Progenitor cell of endocrine pancreas (in vitro differentiated cells): ENCODE measurements at regions not wholly inside any gene's neighbourhood (a gene's known extent, or its start where the extent isn't known, plus 50 kb on each side); places are given as distances from the start of the nearest gene placed in this dataset.

Experiments used
- DNase-seq: peaks from one replicate; pipeline ENCODE4 v3.0.0; 2021; ENCODE audit warnings: low spot score; ENCODE audit not compliant: unreplicated experiment
- H3K27ac Mint-ChIP-seq: 2 replicates; pipeline ENCODE4 v1.8.0; 2021; ENCODE audit warnings: mild to moderate bottlenecking, moderate library complexity, mixed read lengths
- H3K27me3 Mint-ChIP-seq: 2 replicates; pipeline ENCODE4 v1.8.0; 2021; ENCODE audit warnings: mixed read lengths
- H3K36me3 Mint-ChIP-seq: 2 replicates; pipeline ENCODE4 v1.8.0; 2022; ENCODE audit warnings: mixed read lengths; ENCODE audit not compliant: insufficient read depth
- H3K4me1 Mint-ChIP-seq: 2 replicates; pipeline ENCODE4 v1.8.0; 2021; ENCODE audit warnings: low read depth, mixed read lengths
- H3K4me3 Mint-ChIP-seq: 2 replicates; pipeline ENCODE4 v1.8.0; 2021; ENCODE audit warnings: low read depth, mild to moderate bottlenecking, moderate library complexity, mixed read lengths
- H3K9me3 Mint-ChIP-seq: 2 replicates; pipeline ENCODE4 v1.8.0; 2021; ENCODE audit warnings: low read depth, mixed read lengths
- TF ChIP-seq, protein P1 (sequence below): fragments of 200-600 bp; sonication (generic); IDR thresholded peaks from one replicate; pipeline ENCODE4 v1.5.0; 2021; ENCODE audit warnings: antibody characterized with exemption, mild to moderate bottlenecking; ENCODE audit not compliant: unreplicated experiment

DNA sequence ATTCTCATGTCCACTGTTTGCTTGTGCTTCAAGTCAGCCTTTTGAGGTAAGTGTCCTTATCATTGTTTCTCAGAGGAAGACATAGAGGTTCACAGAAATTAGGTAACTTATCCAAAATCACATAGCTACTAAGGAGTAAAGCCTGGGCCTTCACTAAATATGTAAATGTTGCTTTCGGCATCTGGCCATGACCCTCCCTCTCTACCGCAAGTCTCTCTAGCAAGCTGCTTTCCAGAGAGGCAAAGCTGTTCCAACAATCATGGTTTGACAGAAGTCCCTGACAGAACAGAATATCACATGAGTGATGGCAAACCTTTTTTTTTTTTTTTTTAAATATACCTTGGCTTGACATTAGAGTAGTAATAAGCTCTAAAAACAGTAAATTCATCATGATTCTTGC is 94.5 kb upstream of the F3 start:
- no peak overlapping the region for H3K4me3 Mint-ChIP-seq
- no peak overlapping the region for H3K27ac Mint-ChIP-seq
- H3K4me1 Mint-ChIP-seq, result peaks cover 3% of the 10 kb centered on the region
- no peak for DNase-seq
- TF ChIP-seq, protein P1, sequence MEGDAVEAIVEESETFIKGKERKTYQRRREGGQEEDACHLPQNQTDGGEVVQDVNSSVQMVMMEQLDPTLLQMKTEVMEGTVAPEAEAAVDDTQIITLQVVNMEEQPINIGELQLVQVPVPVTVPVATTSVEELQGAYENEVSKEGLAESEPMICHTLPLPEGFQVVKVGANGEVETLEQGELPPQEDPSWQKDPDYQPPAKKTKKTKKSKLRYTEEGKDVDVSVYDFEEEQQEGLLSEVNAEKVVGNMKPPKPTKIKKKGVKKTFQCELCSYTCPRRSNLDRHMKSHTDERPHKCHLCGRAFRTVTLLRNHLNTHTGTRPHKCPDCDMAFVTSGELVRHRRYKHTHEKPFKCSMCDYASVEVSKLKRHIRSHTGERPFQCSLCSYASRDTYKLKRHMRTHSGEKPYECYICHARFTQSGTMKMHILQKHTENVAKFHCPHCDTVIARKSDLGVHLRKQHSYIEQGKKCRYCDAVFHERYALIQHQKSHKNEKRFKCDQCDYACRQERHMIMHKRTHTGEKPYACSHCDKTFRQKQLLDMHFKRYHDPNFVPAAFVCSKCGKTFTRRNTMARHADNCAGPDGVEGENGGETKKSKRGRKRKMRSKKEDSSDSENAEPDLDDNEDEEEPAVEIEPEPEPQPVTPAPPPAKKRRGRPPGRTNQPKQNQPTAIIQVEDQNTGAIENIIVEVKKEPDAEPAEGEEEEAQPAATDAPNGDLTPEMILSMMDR, result no peak
- peaks cover 15% of the 10 kb centered on the region for H3K9me3 Mint-ChIP-seq
- no peaks in the 10 kb centered on the region for H3K27me3 Mint-ChIP-seq
- peaks cover 24% of the 10 kb centered on the region for H3K36me3 Mint-ChIP-seq

- Mint-ChIP-seq H3K27ac (no peak overlapping the region), H3K9me3 (peaks cover 10% of the 10 kb centered on the region), H3K36me3 (peaks cover 20% of the 10 kb centered on the region), H3K4me1 (peaks cover 4% of the 10 kb centered on the region), H3K4me3 (no peak overlapping the region), H3K27me3 (no peaks in the 10 kb centered on the region)
- DNase-seq, result no peak
- TF ChIP-seq, protein P1, result no peak
Measured at GRCh38 chr1:94634977-94635416, 93.4 kb upstream of the F3 start.

DNA sequence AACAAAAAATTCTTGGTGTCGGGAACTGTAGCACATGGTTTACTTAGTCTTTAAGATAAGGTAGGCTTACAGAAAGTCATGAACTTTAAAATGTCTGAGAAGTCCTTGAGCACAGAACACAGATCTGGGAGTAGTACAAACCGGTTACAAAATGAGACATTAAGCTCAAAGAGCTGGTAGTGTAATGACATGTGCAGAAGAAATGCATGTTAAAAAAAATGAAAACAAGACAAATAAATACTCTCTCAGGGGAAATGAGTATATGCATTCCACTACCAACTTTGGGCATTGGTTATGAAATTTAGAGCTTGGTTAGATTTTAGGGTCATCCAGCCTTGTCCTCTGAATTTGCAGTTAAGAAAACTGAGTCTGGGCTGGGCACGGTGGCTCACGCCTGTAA is 91.5 kb upstream of the F3 start:
- Mint-ChIP-seq H3K36me3 (peaks cover 9% of the 10 kb centered on the region), H3K27ac (no peak overlapping the region), H3K27me3 (no peaks in the 10 kb centered on the region), H3K4me1 (peaks cover 5% of the 10 kb centered on the region), H3K4me3 (no peak overlapping the region), H3K9me3 (no peaks in the 10 kb centered on the region)
- no peak for DNase-seq
- TF ChIP-seq, protein P1, result no peak

GRCh38 chr1:94629259-94630181 is 88.0 kb upstream of the F3 start:
- peaks cover 5% of the 10 kb centered on the region for H3K4me1 Mint-ChIP-seq
- no peak for DNase-seq
- no peaks in the 10 kb centered on the region for H3K9me3 Mint-ChIP-seq
- no peak overlapping the region for H3K4me3 Mint-ChIP-seq
- peaks cover 4% of the 10 kb centered on the region for H3K36me3 Mint-ChIP-seq
- TF ChIP-seq, protein P1, result no peak
- no peak overlapping the region for H3K27ac Mint-ChIP-seq
- no peaks in the 10 kb centered on the region for H3K27me3 Mint-ChIP-seq

DNA sequence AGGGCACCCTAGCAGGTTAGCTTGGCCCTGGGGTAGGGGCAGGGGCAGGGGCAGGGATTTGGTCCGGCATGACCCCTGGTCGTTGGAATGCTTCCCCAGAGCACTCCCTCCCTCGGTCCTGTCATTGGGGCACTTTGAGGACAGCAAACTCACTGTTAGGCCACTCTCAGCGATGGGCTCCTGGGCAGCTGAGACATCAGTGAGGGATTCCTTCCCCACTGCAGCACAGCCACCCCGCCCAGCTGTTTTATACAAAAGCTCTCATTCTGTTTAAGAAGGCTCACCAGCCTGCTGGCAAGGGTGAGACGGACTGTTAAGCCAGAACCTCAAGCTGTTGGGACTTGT is 86.9 kb upstream of the F3 start:
- Mint-ChIP-seq H3K9me3 (no peaks in the 10 kb centered on the region), H3K27ac (no peak overlapping the region), H3K36me3 (peaks cover 4% of the 10 kb centered on the region), H3K27me3 (no peaks in the 10 kb centered on the region), H3K4me1 (peaks cover 14% of the 10 kb centered on the region), H3K4me3 (no peak overlapping the region)
- TF ChIP-seq, protein P1, result no peak
- no peak for DNase-seq
